Islet of Langerhans (tissue), 1 donor: ENCODE measurements at regions not wholly inside any gene's neighbourhood (a gene's known extent, or its start where the extent isn't known, plus 50 kb on each side); places are given as distances from the start of the nearest gene placed in this dataset.

Experiments used
- FAIRE-seq: peaks from one replicate; lab custom pipeline; 2011; peaks lifted over from hg19 to GRCh38; lab: Jason Lieb, UNC

DNA sequence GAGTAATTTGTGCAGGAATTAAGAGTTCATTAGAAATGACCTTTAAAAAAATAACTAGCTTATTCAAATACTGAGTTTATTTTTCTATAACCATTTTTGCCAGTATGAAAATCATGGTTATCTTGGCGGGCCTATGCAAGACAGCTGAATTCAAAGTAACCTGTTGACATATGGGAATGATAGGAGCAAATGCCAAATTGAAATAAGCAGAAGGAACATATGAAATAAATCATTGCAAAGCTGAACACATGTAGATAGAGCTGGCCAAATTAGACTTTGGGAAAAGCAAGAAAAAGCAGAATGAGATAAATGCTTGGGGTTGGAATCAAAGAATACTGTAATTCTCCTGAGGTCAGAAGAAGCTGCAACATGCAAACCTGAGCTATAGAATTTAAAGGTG lies 372.5 kb downstream of the ADAMTS20 start:
- no peak for FAIRE-seq

GRCh38 chr12:43177276-43177675 lies 374.7 kb downstream of the ADAMTS20 start:
- FAIRE-seq = no peak

GRCh38 chr12:43169115-43169681 lies 382.8 kb downstream of the ADAMTS20 start:
- FAIRE-seq = no peak

- no peak for FAIRE-seq
Observed at GRCh38 chr12:43167691-43168090, 384.3 kb downstream of the ADAMTS20 start.

GRCh38 chr12:43165351-43165750 lies 386.7 kb downstream of the ADAMTS20 start:
- FAIRE-seq = no peak

- no peak for FAIRE-seq
Observed at GRCh38 chr12:43162138-43162537, 389.9 kb downstream of the ADAMTS20 start.

- no peak for FAIRE-seq
Observed at GRCh38 chr12:43159506-43159905, 392.5 kb downstream of the ADAMTS20 start.

DNA sequence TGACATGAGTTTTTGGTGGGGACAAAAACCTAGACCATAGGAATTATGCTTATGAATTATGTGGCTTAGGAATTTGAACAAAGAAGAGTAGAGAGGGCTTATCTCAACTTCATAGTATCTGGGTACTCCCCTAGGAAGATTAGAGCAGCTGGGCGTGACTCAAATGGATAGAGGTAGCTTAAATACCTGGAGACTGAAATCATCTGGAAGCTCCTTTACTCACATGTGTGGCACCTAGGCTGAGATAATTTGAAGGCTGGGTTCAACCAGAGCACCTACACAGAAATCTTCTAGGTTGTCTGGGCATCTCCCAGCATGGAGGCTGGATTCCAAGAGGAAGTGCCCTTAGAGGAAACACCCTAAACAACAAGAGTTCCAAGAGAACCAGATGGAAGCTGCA lies 393.9 kb downstream of the ADAMTS20 start:
- no peak for FAIRE-seq

DNA sequence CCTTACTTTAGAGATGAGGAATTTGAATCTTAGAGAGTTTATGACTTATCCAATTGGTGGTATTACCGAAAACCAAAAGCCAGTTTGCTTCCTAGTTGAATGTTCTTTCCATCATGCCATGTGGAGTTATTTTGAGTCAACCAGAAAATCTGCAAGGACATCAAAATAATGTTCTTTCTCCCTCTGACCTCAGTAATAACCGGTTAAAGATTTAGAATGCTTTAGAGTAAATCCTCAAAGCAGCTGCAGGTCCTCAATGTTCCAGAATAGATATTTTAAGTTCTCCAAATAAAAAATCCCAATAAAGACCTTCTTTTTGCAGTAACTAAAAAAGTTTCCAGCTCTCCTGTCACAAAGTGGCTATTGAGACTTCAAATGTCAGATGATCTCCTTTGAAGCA lies 396.6 kb downstream of the ADAMTS20 start:
- FAIRE-seq = no peak

GRCh38 chr12:43154498-43155045 lies 397.4 kb downstream of the ADAMTS20 start:
- FAIRE-seq = no peak

- no peak for FAIRE-seq
Observed at GRCh38 chr12:43151441-43151981, 400.5 kb downstream of the ADAMTS20 start.

- no peak for FAIRE-seq
Observed at GRCh38 chr12:43148691-43149090, 403.3 kb downstream of the ADAMTS20 start.

- no peak for FAIRE-seq
Observed at GRCh38 chr12:43147878-43148277, 404.1 kb downstream of the ADAMTS20 start.

DNA sequence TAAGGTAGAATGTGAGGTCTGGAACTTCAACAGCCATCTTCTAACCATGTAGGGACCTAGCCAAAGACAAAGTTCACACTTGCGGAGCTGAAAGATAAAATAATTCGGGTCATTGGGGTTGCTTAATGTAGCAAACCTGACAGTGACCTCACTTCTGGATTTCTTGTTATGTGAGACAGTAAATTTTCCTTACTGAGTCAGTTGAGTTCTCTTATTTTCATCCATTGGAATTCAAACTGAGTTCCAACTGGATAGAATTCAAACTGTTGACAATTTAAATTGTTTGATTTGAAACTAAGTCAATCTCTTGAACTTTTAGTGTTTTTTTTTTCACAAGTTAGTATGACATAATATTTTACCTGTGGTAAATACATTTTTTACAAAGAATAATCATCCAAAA lies 406.5 kb downstream of the ADAMTS20 start:
- FAIRE-seq = no peak

DNA sequence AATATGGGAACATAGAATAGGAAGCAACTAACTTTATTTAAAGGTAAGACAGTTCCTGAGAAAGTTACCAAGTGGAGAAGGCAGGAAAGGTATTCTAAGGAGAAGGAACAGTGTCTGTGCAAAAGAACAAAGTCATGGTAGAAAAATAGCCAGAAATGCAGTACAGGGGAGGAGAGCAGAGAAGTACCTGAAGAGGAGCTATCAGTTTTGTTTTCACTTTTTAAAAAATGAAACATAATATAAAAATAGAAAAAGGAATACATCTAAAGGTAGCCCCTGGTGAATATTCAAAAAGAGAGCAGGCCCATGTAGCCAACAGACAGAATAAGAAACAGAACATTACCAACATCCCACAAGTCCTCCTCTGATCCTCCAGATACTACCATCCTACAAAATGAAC lies 408.7 kb downstream of the ADAMTS20 start:
- FAIRE-seq = no peak

DNA sequence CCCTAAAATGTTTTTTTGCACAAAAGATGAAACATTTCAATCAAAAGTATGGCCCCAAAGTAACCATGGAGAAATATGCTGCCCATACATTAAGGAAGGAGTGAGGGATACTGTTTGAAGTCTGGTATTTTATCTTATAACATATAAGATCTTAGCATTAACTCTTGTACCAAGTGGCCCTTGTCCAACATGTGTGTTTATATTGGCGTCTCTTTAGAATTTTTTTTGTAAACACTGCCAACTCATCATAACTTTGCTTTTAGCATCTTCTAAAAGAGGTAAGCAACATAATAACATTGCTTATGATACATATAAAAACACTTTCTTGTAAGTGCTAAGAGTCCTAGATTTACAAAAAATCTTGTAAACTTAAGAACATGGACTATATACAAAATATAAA lies 419.7 kb downstream of the ADAMTS20 start:
- no peak for FAIRE-seq

GRCh38 chr12:43131301-43131700 lies 420.7 kb downstream of the ADAMTS20 start:
- FAIRE-seq = no peak

- FAIRE-seq = no peak
Observed at GRCh38 chr12:43127886-43128549, 424.0 kb downstream of the ADAMTS20 start.

GRCh38 chr12:43126652-43127375 lies 425.2 kb downstream of the ADAMTS20 start:
- FAIRE-seq = no peak

GRCh38 chr12:43123461-43123860 lies 428.5 kb downstream of the ADAMTS20 start:
- FAIRE-seq = no peak

GRCh38 chr12:43120150-43120549 lies 431.9 kb downstream of the ADAMTS20 start:
- no peak for FAIRE-seq

GRCh38 chr12:43118881-43119280 lies 433.1 kb downstream of the ADAMTS20 start:
- no peak for FAIRE-seq

DNA sequence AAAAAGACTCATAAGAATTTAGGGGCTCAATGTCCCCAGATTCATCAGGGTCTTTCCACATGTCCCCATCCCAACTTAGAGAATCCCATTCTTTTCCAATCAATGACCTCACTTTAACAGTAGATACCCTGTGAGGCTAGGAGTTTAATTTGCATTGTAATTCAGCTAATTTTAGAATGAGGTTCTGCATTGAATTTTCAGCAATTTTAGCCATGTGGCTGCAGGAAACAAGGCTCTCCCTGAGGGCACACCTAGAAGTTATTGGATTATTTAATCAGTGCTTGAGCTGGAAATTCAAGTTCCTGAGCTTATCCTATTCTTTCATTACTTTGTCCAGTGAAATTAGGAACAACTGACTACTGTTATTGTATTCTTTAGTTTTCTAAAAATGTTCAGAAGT lies 433.8 kb downstream of the ADAMTS20 start:
- no peak for FAIRE-seq
